ENCODE measurements at regions not wholly inside any gene's neighbourhood (a gene's known extent, or its start where the extent isn't known, plus 50 kb on each side); places are given as distances from the start of the nearest gene placed in this dataset.

DNA sequence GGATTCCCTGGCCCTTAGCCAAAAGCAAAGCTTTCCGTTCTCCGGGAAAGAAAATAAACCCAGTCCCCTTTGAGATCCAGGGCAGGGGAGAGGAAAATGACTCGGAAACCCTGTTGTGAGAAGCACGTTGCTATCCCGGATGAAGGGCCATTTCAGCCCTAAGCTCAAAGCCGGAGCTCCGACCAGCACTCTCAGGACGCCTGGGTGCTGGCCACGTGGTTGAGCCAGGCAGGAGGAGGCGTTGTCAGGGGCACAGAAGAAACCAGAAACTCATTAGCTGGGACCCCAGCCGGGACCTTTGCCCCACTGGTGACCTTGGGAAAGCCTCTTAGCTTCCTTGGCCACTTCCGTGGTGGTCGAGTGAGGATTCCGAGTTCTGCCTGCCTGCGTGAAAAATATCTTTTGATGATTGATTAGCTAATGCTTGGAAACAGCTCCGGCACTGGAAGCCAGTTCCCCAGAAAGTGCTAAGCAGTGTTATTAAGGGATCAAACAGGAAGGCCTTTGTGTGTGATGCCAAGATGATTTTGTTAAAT, 57.6 kb upstream of the FZD10 start:
- DNase-seq, result no peak

DNA sequence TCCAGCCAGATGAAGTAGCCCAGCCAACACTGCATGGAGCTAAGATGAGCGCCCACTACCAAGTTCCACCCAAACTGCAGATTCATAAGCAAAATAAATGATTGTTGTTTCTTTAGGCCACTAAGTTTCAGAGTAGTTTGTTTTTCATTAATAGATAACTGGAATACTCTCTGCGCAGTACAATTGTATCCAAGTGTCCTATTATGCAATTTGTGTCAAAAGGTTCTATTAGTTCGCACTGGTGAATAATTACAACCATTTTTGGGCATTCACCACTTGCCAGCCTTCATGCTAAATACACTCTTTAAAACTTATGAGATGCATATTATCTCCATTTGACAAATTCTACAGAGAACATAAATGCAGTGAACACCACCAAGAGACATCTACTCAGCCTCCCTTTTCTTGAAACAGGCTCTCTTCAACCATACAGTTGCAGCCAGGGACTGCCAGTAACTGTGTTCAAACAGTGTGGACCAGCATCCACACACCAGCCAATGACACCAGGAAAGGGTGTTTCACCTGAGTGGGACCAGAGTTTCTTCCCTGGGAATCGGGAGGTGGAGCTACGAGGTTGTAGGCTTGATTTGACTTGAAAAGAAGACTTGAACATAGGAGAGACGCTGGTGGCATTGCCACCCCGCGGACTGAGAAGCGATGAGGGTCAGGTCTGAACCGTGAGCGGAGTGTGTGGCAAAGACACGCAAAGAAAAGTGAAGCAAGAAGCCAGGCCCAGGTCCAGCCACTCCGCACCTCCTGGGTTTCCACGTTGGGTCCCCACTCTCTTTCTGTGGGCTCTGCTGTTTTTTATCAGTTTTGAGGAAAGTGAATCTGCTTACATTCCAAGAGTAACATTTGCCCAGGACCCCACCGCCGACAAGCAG, 53.0 kb upstream of the FZD10 start:
- DNase-seq, result no peak

DNA sequence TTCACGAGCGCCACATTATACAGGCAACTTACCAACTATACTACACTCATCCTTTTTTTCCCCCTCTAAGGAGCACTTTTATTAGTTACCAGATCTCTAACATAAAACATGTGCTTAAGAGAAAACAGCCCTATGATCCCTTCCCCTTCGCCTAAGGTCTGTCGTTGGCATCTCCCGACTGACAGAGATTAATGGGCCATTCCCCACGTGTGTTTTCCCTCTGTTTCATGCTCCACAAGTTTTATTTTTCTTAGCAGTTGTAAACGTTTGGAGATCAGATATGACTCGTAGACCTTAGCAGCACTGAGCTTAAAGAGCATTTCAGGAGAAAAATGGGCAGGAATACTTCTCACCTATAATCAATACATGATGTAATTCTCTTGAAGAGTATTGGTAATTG, 51.4 kb upstream of the FZD10 start:
- DNase-seq, result no peak

DNA sequence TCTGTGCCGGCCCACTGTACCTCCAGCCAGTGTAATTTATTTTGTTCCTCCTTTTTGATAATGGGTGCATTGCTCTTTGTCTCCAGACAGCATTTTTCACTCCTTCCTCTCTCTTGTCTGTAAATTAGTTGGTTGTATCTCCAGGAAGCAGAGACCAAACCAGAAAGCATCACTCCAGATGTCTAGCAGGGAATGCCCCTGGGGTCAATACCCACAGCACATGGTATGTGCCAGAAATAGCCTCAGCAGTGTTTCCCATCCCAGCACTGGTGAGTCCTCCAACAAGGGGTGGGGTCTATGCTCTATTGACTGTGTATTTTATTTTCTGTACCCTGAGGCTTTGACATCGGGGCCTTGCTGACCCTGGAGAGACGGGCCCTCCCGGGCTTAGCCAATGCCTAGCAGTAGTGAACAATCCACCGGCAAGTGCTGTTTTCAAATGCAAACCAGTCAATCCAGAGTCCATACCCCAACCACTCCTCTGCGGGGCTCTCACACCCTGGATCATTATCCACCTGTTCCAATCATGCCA, 50.2 kb upstream of the FZD10 start:
- DNase-seq, result no peak
